ENCODE measurements at regions not wholly inside any gene's neighbourhood (a gene's known extent, or its start where the extent isn't known, plus 50 kb on each side); places are given as distances from the start of the nearest gene placed in this dataset.
"Not testable (repeated sequence)": the region's sequence is repeated elsewhere in the genome, so short reads cannot be mapped to it uniquely, and the experiment has no call there.

- Histone ChIP-seq H3K27ac (no peak overlapping the region), H3K4me3 (no peak overlapping the region), H3K36me3 (no peaks in the 10 kb centered on the region), H3K9me3 (no peaks in the 10 kb centered on the region), H3K4me1 (ENCODE audit: insufficient read depth) (no peaks in the 10 kb centered on the region), H3K27me3 (no peaks in the 10 kb centered on the region)
- intact Hi-C loops (cut with DNase I): no loop called here
- no peak for DNase-seq
- WGBS, 3 donors: 37 to 56% (median 54%) methylated on average over 2 of the region's 2 CpGs
- TF ChIP-seq EP300 (IDR thresholded peaks at IDR 0.05) (no peak), POLR2A (IDR thresholded peaks at IDR 0.05) (no peak), CTCF (IDR thresholded peaks at IDR 0.05) (no peak)
Measured at GRCh38 chr4:67328018-67328278, 217.4 kb downstream of the CENPC start.

- Histone ChIP-seq H3K4me3 (no peak overlapping the region), H3K27ac (no peak overlapping the region), H3K9me3 (no peaks in the 10 kb centered on the region), H3K27me3 (no peaks in the 10 kb centered on the region), H3K36me3 (no peaks in the 10 kb centered on the region), H3K4me1 (ENCODE audit: insufficient read depth) (no peaks in the 10 kb centered on the region)
- intact Hi-C loops (cut with DNase I): no loop called here
- TF ChIP-seq EP300 (IDR thresholded peaks at IDR 0.05): no peak
- peak; percentile 16 to 31 (median 26) for TF ChIP-seq CTCF (IDR thresholded peaks at IDR 0.05)
- TF ChIP-seq POLR2A (IDR thresholded peaks at IDR 0.05): no peak
- 2 to 4% (median 3%) methylated on average over 6 of the region's 6 CpGs for WGBS, 3 donors
- peak in 2 of 5 donors; percentile 12 to 44 for DNase-seq
Measured at GRCh38 chr4:67327245-67328017, 217.9 kb downstream of the CENPC start.

- TF ChIP-seq CTCF (IDR thresholded peaks at IDR 0.05): no peak
- TF ChIP-seq POLR2A (IDR thresholded peaks at IDR 0.05): no peak
- TF ChIP-seq EP300 (IDR thresholded peaks at IDR 0.05): no peak
- Histone ChIP-seq H3K4me3 (no peak overlapping the region), H3K36me3 (no peaks in the 10 kb centered on the region), H3K4me1 (ENCODE audit: insufficient read depth) (no peaks in the 10 kb centered on the region), H3K9me3 (no peaks in the 10 kb centered on the region), H3K27ac (no peak overlapping the region), H3K27me3 (no peaks in the 10 kb centered on the region)
- intact Hi-C loops (cut with DNase I): no loop called here
- 15 to 21% (median 17%) methylated on average over 2 of the region's 2 CpGs for whole genome bisulfite sequencing, 3 donors
- no peak for DNase-seq
Measured at GRCh38 chr4:67325791-67326190, 219.5 kb downstream of the CENPC start.

- TF ChIP-seq EP300 (IDR thresholded peaks at IDR 0.05): no peak
- TF ChIP-seq POLR2A (IDR thresholded peaks at IDR 0.05): no peak
- no peak for TF ChIP-seq CTCF (IDR thresholded peaks at IDR 0.05)
- Histone ChIP-seq H3K27me3 (no peaks in the 10 kb centered on the region), H3K4me1 (ENCODE audit: insufficient read depth) (no peaks in the 10 kb centered on the region), H3K36me3 (no peaks in the 10 kb centered on the region), H3K27ac (no peak overlapping the region), H3K9me3 (no peaks in the 10 kb centered on the region), H3K4me3 (no peak overlapping the region)
- no peak for DNase-seq
- WGBS, 3 donors: 52 to 65% (median 63%) methylated on average over 3 of the region's 3 CpGs
- intact Hi-C loops (cut with DNase I): no loop called here
Measured at GRCh38 chr4:67320645-67321044, 224.7 kb downstream of the CENPC start.

- H3K27ac ChIP-seq; H3K27me3 ChIP-seq; intact Hi-C loops (cut with DNase I); DNase-seq; H3K36me3 ChIP-seq; H3K4me3 ChIP-seq; H3K4me1 ChIP-seq (ENCODE audit: insufficient read depth); H3K9me3 ChIP-seq: not testable (repeated sequence)
- 84 to 92% (median 91%) methylated on average over 6 of the region's 6 CpGs for WGBS, 3 donors
Measured at GRCh38 chr4:67319607-67320006, 225.7 kb downstream of the CENPC start.

GRCh38 chr4:67300497-67301185, 244.7 kb downstream of the CENPC start:
- H3K9me3 ChIP-seq; H3K36me3 ChIP-seq; H3K4me1 ChIP-seq (ENCODE audit: insufficient read depth); DNase-seq; H3K27me3 ChIP-seq; H3K4me3 ChIP-seq; H3K27ac ChIP-seq; intact Hi-C loops (cut with DNase I): not testable (repeated sequence)
- WGBS, 3 donors: 75 to 87% (median 82%) methylated on average over 10 to 11 of the region's 11 CpGs

All from ovary (tissue), 7 donors.